HCT116 (cell line): ENCODE measurements at regions not wholly inside any gene's neighbourhood (a gene's known extent, or its start where the extent isn't known, plus 50 kb on each side); places are given as distances from the start of the nearest gene placed in this dataset.

Source experiments
- ATAC-seq: fragments of 200-7000 bp; cut with Tn5 transposase; 2 replicates; pipeline ENCODE4 v1.9.1; 2020; ENCODE audit warnings: mild to moderate bottlenecking, moderate library complexity
- BruUV-seq: library from RNA; stranded (reverse); fragments of 400-500 nt; replicated peaks from 2 replicates; lab custom pipeline; 2021; lab: Mats Ljungman, UMichigan
- CTCF ChIA-PET: fragments of 300-600 bp; sonication (Branson Sonifier 250); formaldehyde crosslinking; loops from one replicate; lab custom pipeline; 2021; ENCODE audit warnings: antibody characterized with exemption; lab: Charles Lee
- POLR2A ChIA-PET: fragments of 300-600, 350-600 bp; sonication (Branson Sonifier 250); formaldehyde crosslinking; loops from one replicate; lab custom pipeline; 2021; ENCODE audit warnings: antibody characterized with exemption; lab: Charles Lee
- RAD21 ChIA-PET, 2 experiments: fragments of 300-600 bp; sonication (Branson Sonifier 250); formaldehyde crosslinking; loops; one replicate each; lab custom pipeline; 2023; ENCODE audit warnings: low total read pairs in 2 of 2; ENCODE audit not compliant: uncharacterized antibody in 2 of 2, unreplicated experiment in 2 of 2, low non-redundant PET in 1 of 2; lab: Charles Lee
- DNase-seq: peaks from one replicate; pipeline ENCODE4 v3.0.0-alpha.2; 2010; ENCODE audit warnings: low read depth, low spot score
- H2AFZ ChIP-seq: fragments of 200-600 bp; shearing (Covaris generic), sonication (generic); 2 replicates; pipeline ENCODE4 v1.6.1; 2017; ENCODE audit warnings: low read depth, mixed run types, mixed read lengths, antibody characterized with exemption, low read length; ENCODE audit not compliant: poor library complexity, severe bottlenecking
- H3K27ac ChIP-seq: 2 replicates; pipeline ENCODE4 v1.5.1; 2012; ENCODE audit warnings: low read depth, low read length
- H3K27me3 ChIP-seq: fragments of 200-600 bp; sonication (generic); 2 replicates; pipeline ENCODE4 v1.6.1; 2016; ENCODE audit warnings: mixed run types, low read length, mixed read lengths; ENCODE audit not compliant: insufficient read depth
- H3K36me3 ChIP-seq, 2 experiments: fragments of 200-500 bp in 1 of 2; fragments of 200-600 bp in 1 of 2; sonication (Bioruptor generic) in 1 of 2; sonication (generic) in 1 of 2; 2 replicates each; pipeline versions ENCODE4 v1.5.1 to v1.6.1; 2014 to 2016; ENCODE audit warnings: low read length in 2 of 2, inconsistent platforms in 1 of 2, mixed read lengths in 1 of 2, mixed run types in 1 of 2; ENCODE audit not compliant: insufficient read depth in 2 of 2, control insufficient read depth in 1 of 2
- H3K4me1 ChIP-seq, 2 experiments: fragments of 200-600 bp in 1 of 2; sonication (generic) in 1 of 2; 2 replicates each; pipeline versions ENCODE4 v1.5.1 to v1.6.1; 2012 to 2017; ENCODE audit warnings: low read length in 2 of 2, inconsistent platforms in 1 of 2, mild to moderate bottlenecking in 1 of 2, mixed read lengths in 1 of 2, mixed run types in 1 of 2, moderate library complexity in 1 of 2; ENCODE audit not compliant: insufficient read depth in 2 of 2, control insufficient read depth in 1 of 2
- H3K4me2 ChIP-seq: fragments of 200-600 bp; sonication (generic); 2 replicates; pipeline ENCODE4 v1.6.1; 2017; ENCODE audit warnings: mixed run types, low read length, mixed read lengths
- H3K4me3 ChIP-seq, 2 experiments: fragments of 200-600 bp in 1 of 2; sonication (generic) in 1 of 2; replicated peaks in 1 of 2; 2 replicates each; pipeline ENCODE4 v1.5.1; 2011 to 2016; ENCODE audit warnings: low read length in 2 of 2, control low read depth in 1 of 2, low read depth in 1 of 2, mild to moderate bottlenecking in 1 of 2, mixed read lengths in 1 of 2, mixed run types in 1 of 2
- H3K79me2 ChIP-seq: fragments of 200-600 bp; sonication (generic); 2 replicates; pipeline ENCODE4 v1.6.1; 2017; ENCODE audit warnings: mild to moderate bottlenecking, mixed run types, low read length, moderate library complexity, mixed read lengths; ENCODE audit not compliant: insufficient read depth
- H3K9ac ChIP-seq: fragments of 200-600 bp; sonication (generic); 2 replicates; pipeline ENCODE4 v1.6.1; 2016; ENCODE audit warnings: low read length, mixed read lengths
- H3K9me2 ChIP-seq: fragments of 200-600 bp; sonication (generic), shearing (Covaris generic); 2 replicates; pipeline ENCODE4 v1.6.1; 2017; ENCODE audit warnings: mixed run types, mild to moderate bottlenecking, moderate library complexity; ENCODE audit not compliant: insufficient read depth
- H3K9me3 ChIP-seq, 2 experiments: fragments of 200-500 bp in 1 of 2; fragments of 200-600 bp in 1 of 2; sonication (Bioruptor generic) in 1 of 2; sonication (generic) in 1 of 2; 2 replicates each; pipeline ENCODE4 v1.6.1; 2014 to 2017; ENCODE audit warnings: low read length in 2 of 2, mixed read lengths in 2 of 2, inconsistent platforms in 1 of 2, low read depth in 1 of 2, mild to moderate bottlenecking in 1 of 2, mixed run types in 1 of 2, moderate library complexity in 1 of 2; ENCODE audit not compliant: control insufficient read depth in 1 of 2, insufficient read depth in 1 of 2
- H4K20me1 ChIP-seq: fragments of 200-600 bp; sonication (generic), shearing (Covaris generic); 2 replicates; pipeline ENCODE4 v1.6.1; 2017; ENCODE audit warnings: mixed run types, mild to moderate bottlenecking, moderate library complexity; ENCODE audit not compliant: insufficient read depth
- CBX3 ChIP-seq: IDR thresholded peaks from 2 replicates; pipeline ENCODE4 v1.6.1; 2012; ENCODE audit warnings: low read depth
- EGR1 ChIP-seq: IDR thresholded peaks from 2 replicates; pipeline ENCODE4 v1.6.1; 2012; ENCODE audit warnings: low read depth
- ELF1 ChIP-seq: IDR thresholded peaks from 2 replicates; pipeline ENCODE4 v1.6.1; 2012; ENCODE audit warnings: low read depth, borderline replicate concordance
- EZH2 ChIP-seq: fragments of 200-600 bp; sonication (generic); IDR thresholded peaks from 2 replicates; pipeline ENCODE4 v1.6.1; 2017; ENCODE audit warnings: antibody characterized with exemption, mixed run types
- JUND ChIP-seq: IDR thresholded peaks from 2 replicates; pipeline ENCODE4 v1.6.1; 2012
- POLR2AphosphoS5 ChIP-seq: IDR thresholded peaks from 2 replicates; pipeline ENCODE4 v1.6.1; 2011; ENCODE audit warnings: mild to moderate bottlenecking, low read depth, low read length, moderate library complexity
- SIN3A ChIP-seq: IDR thresholded peaks from 2 replicates; pipeline ENCODE4 v1.6.1; 2012; ENCODE audit warnings: low read depth
- SP1 ChIP-seq: IDR thresholded peaks from 2 replicates; pipeline ENCODE4 v1.6.1; 2012; ENCODE audit warnings: low read depth
- TCF7L2 ChIP-seq: IDR thresholded peaks from 2 replicates; pipeline ENCODE4 v1.7.0; 2011; ENCODE audit warnings: borderline replicate concordance, inconsistent platforms; ENCODE audit not compliant: insufficient read depth, insufficient read length; ENCODE audit errors: extremely low read depth
- intact Hi-C: fragments of 100-400 bp; cut with micrococcal nuclease; formaldehyde crosslinking; loops from 2 replicates; pipeline ENCODE4 v1.10.0; 2022
- TF ChIP-seq, protein P1 (sequence below): IDR thresholded peaks from 2 replicates; pipeline ENCODE4 v1.6.1; 2012
- TF ChIP-seq, protein P2 (sequence below), 3 experiments: fragments of 200-600 bp in 1 of 3; sonication (generic) in 1 of 3; IDR thresholded peaks in 2 of 3; conservative IDR thresholded peaks in 1 of 3; 2 replicates each; pipeline ENCODE4 v1.5.1; 2012 to 2017; ENCODE audit warnings: low read depth in 2 of 3, low read length in 2 of 3, antibody characterized with exemption in 1 of 3, borderline replicate concordance in 1 of 3, control low read depth in 1 of 3, mild to moderate bottlenecking in 1 of 3, mixed read lengths in 1 of 3, mixed run types in 1 of 3, moderate library complexity in 1 of 3; ENCODE audit not compliant: insufficient read depth in 1 of 3
- TF ChIP-seq, protein P3 (sequence below): IDR thresholded peaks from 2 replicates; pipeline ENCODE4 v1.6.1; 2012; ENCODE audit warnings: low read depth
- TF ChIP-seq, protein P4 (sequence below): IDR thresholded peaks from 2 replicates; pipeline ENCODE4 v1.6.1; 2012

DNA sequence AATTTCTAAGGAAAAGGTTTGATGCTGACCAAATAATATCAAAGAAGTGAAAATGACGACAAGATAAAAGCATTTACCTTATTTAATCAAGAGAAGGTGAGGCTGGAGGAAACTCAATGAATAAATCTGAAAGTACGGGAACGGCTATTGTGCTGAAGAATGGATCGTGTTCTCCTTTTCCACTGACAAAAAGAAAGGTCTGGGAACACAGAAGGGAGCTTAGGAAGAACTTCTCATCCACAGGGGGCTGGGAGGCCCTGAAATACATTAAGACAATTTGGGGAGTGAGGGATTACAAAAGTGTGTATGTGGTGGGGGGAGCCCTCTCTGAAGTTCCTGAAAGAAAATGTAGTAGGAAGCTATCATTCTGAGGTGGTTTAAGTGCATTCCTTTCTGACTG is 582.3 kb downstream of the SLC4A3 start:
- Histone ChIP-seq H3K27ac (no peak overlapping the region), H3K9ac (no peak overlapping the region)
- TF ChIP-seq, protein P1, sequence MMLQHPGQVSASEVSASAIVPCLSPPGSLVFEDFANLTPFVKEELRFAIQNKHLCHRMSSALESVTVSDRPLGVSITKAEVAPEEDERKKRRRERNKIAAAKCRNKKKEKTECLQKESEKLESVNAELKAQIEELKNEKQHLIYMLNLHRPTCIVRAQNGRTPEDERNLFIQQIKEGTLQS, result no peak
- no peak for TF ChIP-seq EGR1
- no peak for TF ChIP-seq CBX3
- TF ChIP-seq JUND, result no peak
- TF ChIP-seq SIN3A, result no peak
- no peak for TF ChIP-seq ELF1
- TF ChIP-seq, all 23 proteins: peak for 0
- CTCF ChIA-PET, result no interaction called here
- Histone ChIP-seq H3K9me3 (no peaks in the 10 kb centered on the region), H4K20me1 (no peaks in the 10 kb centered on the region), H2AFZ (no peak overlapping the region), H3K27me3 (no peaks in the 10 kb centered on the region), H3K9me2 (no peaks in the 10 kb centered on the region; the same call in 1 of the 2 replicates), H3K4me2 (no peak overlapping the region), H3K4me3 (no peak overlapping the region), H3K79me2 (no peaks in the 10 kb centered on the region), H3K4me1 (no peaks in the 10 kb centered on the region), H3K36me3 (no peaks in the 10 kb centered on the region)
- no peak for ATAC-seq
- intact Hi-C loops, result no loop called here
- no TSS peak for BruUV-seq
- RAD21 ChIA-PET, result no interaction called here
- DNase-seq, result no peak
- POLR2A ChIA-PET, result no interaction called here

DNA sequence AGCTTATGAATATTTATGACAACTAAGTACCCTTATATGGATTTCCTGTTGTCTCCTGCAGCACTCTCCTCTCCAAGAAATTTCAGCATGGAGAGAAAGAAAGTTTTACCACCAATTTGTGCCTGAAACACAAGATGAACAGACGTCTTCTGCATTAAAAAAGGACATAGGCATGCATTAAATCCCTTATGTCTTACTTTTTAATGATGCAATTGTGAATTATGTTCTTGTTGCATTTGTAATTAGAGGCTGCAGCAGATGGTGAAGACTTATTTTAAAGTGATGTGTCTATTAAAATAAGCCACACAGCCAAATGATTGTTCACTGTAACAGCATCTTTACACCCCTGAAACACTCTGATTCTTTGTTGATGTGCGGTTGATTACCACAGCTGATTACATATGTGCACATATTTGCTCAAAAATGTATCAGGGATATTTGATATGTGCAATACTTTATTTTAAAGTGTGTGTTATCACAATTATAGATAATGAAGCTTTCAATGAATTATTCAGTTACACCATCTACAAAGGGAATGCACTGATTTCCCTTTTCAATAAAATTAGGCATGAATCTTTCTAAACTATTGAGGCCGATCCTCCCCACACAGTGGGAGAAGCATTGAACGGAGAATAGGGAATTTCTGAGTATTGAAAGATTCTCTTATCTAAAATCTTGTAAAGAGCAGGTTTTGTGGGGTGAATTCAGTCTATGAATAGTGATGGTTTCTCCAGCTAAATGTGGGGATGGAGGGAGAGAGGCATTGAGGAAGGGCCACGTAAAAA is 585.1 kb downstream of the SLC4A3 start:
- BruUV-seq, result no TSS peak
- Histone ChIP-seq H3K79me2 (no peaks in the 10 kb centered on the region), H3K36me3 (no peaks in the 10 kb centered on the region), H3K4me1 (no peaks in the 10 kb centered on the region), H3K27me3 (no peaks in the 10 kb centered on the region), H3K27ac (no peak overlapping the region), H2AFZ (no peak overlapping the region), H3K4me3 (no peak overlapping the region), H3K9ac (no peak overlapping the region), H3K9me2 (no peaks in the 10 kb centered on the region; the same call in 1 of the 2 replicates), H4K20me1 (no peaks in the 10 kb centered on the region), H3K9me3 (no peaks in the 10 kb centered on the region), H3K4me2 (no peak overlapping the region)
- no peak for ATAC-seq
- RAD21 ChIA-PET, result no interaction called here
- POLR2A ChIA-PET, result no interaction called here
- CTCF ChIA-PET, result no interaction called here
- intact Hi-C loops, result no loop called here
- no peak for TF ChIP-seq EZH2
- TF ChIP-seq, protein P2, sequence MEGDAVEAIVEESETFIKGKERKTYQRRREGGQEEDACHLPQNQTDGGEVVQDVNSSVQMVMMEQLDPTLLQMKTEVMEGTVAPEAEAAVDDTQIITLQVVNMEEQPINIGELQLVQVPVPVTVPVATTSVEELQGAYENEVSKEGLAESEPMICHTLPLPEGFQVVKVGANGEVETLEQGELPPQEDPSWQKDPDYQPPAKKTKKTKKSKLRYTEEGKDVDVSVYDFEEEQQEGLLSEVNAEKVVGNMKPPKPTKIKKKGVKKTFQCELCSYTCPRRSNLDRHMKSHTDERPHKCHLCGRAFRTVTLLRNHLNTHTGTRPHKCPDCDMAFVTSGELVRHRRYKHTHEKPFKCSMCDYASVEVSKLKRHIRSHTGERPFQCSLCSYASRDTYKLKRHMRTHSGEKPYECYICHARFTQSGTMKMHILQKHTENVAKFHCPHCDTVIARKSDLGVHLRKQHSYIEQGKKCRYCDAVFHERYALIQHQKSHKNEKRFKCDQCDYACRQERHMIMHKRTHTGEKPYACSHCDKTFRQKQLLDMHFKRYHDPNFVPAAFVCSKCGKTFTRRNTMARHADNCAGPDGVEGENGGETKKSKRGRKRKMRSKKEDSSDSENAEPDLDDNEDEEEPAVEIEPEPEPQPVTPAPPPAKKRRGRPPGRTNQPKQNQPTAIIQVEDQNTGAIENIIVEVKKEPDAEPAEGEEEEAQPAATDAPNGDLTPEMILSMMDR (IDR thresholded peaks at IDR 0.05 in 2 of 3, conservative IDR thresholded peaks at IDR 0.05 in 1 of 3; ENCODE audit: borderline replicate concordance in 1 of 3, insufficient read depth in 1 of 3, low read depth in 2 of 3, low read length in 2 of 3), result no peak
- TF ChIP-seq TCF7L2, result no peak
- no peak for TF ChIP-seq SP1
- TF ChIP-seq CBX3, result no peak
- TF ChIP-seq, protein P3, sequence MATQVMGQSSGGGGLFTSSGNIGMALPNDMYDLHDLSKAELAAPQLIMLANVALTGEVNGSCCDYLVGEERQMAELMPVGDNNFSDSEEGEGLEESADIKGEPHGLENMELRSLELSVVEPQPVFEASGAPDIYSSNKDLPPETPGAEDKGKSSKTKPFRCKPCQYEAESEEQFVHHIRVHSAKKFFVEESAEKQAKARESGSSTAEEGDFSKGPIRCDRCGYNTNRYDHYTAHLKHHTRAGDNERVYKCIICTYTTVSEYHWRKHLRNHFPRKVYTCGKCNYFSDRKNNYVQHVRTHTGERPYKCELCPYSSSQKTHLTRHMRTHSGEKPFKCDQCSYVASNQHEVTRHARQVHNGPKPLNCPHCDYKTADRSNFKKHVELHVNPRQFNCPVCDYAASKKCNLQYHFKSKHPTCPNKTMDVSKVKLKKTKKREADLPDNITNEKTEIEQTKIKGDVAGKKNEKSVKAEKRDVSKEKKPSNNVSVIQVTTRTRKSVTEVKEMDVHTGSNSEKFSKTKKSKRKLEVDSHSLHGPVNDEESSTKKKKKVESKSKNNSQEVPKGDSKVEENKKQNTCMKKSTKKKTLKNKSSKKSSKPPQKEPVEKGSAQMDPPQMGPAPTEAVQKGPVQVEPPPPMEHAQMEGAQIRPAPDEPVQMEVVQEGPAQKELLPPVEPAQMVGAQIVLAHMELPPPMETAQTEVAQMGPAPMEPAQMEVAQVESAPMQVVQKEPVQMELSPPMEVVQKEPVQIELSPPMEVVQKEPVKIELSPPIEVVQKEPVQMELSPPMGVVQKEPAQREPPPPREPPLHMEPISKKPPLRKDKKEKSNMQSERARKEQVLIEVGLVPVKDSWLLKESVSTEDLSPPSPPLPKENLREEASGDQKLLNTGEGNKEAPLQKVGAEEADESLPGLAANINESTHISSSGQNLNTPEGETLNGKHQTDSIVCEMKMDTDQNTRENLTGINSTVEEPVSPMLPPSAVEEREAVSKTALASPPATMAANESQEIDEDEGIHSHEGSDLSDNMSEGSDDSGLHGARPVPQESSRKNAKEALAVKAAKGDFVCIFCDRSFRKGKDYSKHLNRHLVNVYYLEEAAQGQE, result no peak
- no peak for TF ChIP-seq SIN3A
- TF ChIP-seq POLR2AphosphoS5, result no peak
- TF ChIP-seq, protein P1, result no peak
- TF ChIP-seq, protein P4, sequence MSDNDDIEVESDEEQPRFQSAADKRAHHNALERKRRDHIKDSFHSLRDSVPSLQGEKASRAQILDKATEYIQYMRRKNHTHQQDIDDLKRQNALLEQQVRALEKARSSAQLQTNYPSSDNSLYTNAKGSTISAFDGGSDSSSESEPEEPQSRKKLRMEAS, result no peak
- no peak for TF ChIP-seq ELF1
- DNase-seq, result no peak
